Keratinocyte (primary cell): ENCODE measurements at regions not wholly inside any gene's neighbourhood (a gene's known extent, or its start where the extent isn't known, plus 50 kb on each side); places are given as distances from the start of the nearest gene placed in this dataset.
"Not testable (repeated sequence)": the region's sequence is repeated elsewhere in the genome, so short reads cannot be mapped to it uniquely, and the experiment has no call there.

Experiments used
- CTCF ChIP-seq, 3 experiments: IDR thresholded peaks in 1 of 3; conservative IDR thresholded peaks in 1 of 3; optimal IDR thresholded peaks in 1 of 3; 2 replicates in 2 of 3; 3 replicates in 1 of 3; pipeline versions ENCODE3 to v1.5.1; 2011; ENCODE audit warnings: low read length in 3 of 3, mild to moderate bottlenecking in 3 of 3, moderate library complexity in 2 of 3, control low read depth in 1 of 3, inconsistent platforms in 1 of 3; ENCODE audit not compliant: insufficient read depth in 2 of 3; ENCODE audit errors: extremely low read depth in 1 of 3
- EZH2 ChIP-seq: IDR thresholded peaks from one replicate; pipeline ENCODE4 v1.6.1; 2012; ENCODE audit warnings: inconsistent platforms, mild to moderate bottlenecking, low read length, moderate library complexity

- TF ChIP-seq CTCF (optimal IDR thresholded peaks at IDR 0.05 in 1 of 3, IDR thresholded peaks at IDR 0.05 in 1 of 3, conservative IDR thresholded peaks at IDR 0.05 in 1 of 3; ENCODE audit: extremely low read depth in 1 of 3, insufficient read depth in 2 of 3, low read length in 3 of 3); EZH2: not testable (repeated sequence)
These were observed 72.8 kb downstream of the SRGAP2 start for GRCh38 chr1:206276143-206276542.
